Progenitor cell of endocrine pancreas (in vitro differentiated cells): ENCODE measurements at regions not wholly inside any gene's neighbourhood (a gene's known extent, or its start where the extent isn't known, plus 50 kb on each side); places are given as distances from the start of the nearest gene placed in this dataset.
"Not testable (repeated sequence)": the region's sequence is repeated elsewhere in the genome, so short reads cannot be mapped to it uniquely, and the experiment has no call there.

Source experiments
- DNase-seq: peaks from one replicate; pipeline ENCODE4 v3.0.0; 2021; ENCODE audit warnings: low spot score; ENCODE audit not compliant: unreplicated experiment
- H3K27ac Mint-ChIP-seq: 2 replicates; pipeline ENCODE4 v1.8.0; 2021; ENCODE audit warnings: mild to moderate bottlenecking, moderate library complexity, mixed read lengths
- H3K27me3 Mint-ChIP-seq: 2 replicates; pipeline ENCODE4 v1.8.0; 2021; ENCODE audit warnings: mixed read lengths
- H3K36me3 Mint-ChIP-seq: 2 replicates; pipeline ENCODE4 v1.8.0; 2022; ENCODE audit warnings: mixed read lengths; ENCODE audit not compliant: insufficient read depth
- H3K4me1 Mint-ChIP-seq: 2 replicates; pipeline ENCODE4 v1.8.0; 2021; ENCODE audit warnings: low read depth, mixed read lengths
- H3K4me3 Mint-ChIP-seq: 2 replicates; pipeline ENCODE4 v1.8.0; 2021; ENCODE audit warnings: low read depth, mild to moderate bottlenecking, moderate library complexity, mixed read lengths
- H3K9me3 Mint-ChIP-seq: 2 replicates; pipeline ENCODE4 v1.8.0; 2021; ENCODE audit warnings: low read depth, mixed read lengths
- CTCF ChIP-seq: fragments of 200-600 bp; sonication (generic); IDR thresholded peaks from one replicate; pipeline ENCODE4 v1.5.0; 2021; ENCODE audit warnings: antibody characterized with exemption, mild to moderate bottlenecking; ENCODE audit not compliant: unreplicated experiment

- Mint-ChIP-seq H3K27me3 (no peaks in the 10 kb centered on the region), H3K4me1 (no peaks in the 10 kb centered on the region), H3K36me3 (no peaks in the 10 kb centered on the region), H3K4me3 (no peak overlapping the region), H3K27ac (no peak overlapping the region), H3K9me3 (no peaks in the 10 kb centered on the region)
- DNase-seq = no peak
- TF ChIP-seq CTCF = no peak
Measured at GRCh38 chr4:31259119-31259518, 539.0 kb downstream of the PCDH7 start.

GRCh38 chr4:31261632-31262031 lies 541.5 kb downstream of the PCDH7 start:
- no peaks in the 10 kb centered on the region for H3K4me1 Mint-ChIP-seq
- no peaks in the 10 kb centered on the region for H3K27me3 Mint-ChIP-seq
- H3K36me3 Mint-ChIP-seq = no peaks in the 10 kb centered on the region
- H3K27ac Mint-ChIP-seq = no peak overlapping the region
- TF ChIP-seq CTCF = no peak
- DNase-seq = no peak
- no peaks in the 10 kb centered on the region for H3K9me3 Mint-ChIP-seq
- H3K4me3 Mint-ChIP-seq = no peak overlapping the region

GRCh38 chr4:31266094-31266493 lies 545.9 kb downstream of the PCDH7 start:
- not testable (repeated sequence) for H3K27ac Mint-ChIP-seq, H3K27me3 Mint-ChIP-seq, H3K36me3 Mint-ChIP-seq, H3K4me1 Mint-ChIP-seq, H3K4me3 Mint-ChIP-seq, DNase-seq, H3K9me3 Mint-ChIP-seq

GRCh38 chr4:31272331-31273061 lies 552.3 kb downstream of the PCDH7 start:
- DNase-seq = no peak

GRCh38 chr4:31275906-31276305 lies 555.7 kb downstream of the PCDH7 start:
- Mint-ChIP-seq H3K27me3 (no peaks in the 10 kb centered on the region), H3K27ac (no peak overlapping the region), H3K4me3 (no peak overlapping the region), H3K9me3 (peaks cover 6% of the 10 kb centered on the region), H3K36me3 (no peaks in the 10 kb centered on the region), H3K4me1 (no peaks in the 10 kb centered on the region)
- no peak for DNase-seq
- TF ChIP-seq CTCF = no peak

More at GRCh38 chr4:31272331-31273061, 552.3 kb downstream of the PCDH7 start:
- Mint-ChIP-seq H3K9me3 (no peaks in the 10 kb centered on the region), H3K4me1 (no peaks in the 10 kb centered on the region), H3K27me3 (no peaks in the 10 kb centered on the region), H3K27ac (no peak overlapping the region), H3K36me3 (no peaks in the 10 kb centered on the region), H3K4me3 (no peak overlapping the region)
- TF ChIP-seq CTCF = no peak

- no peaks in the 10 kb centered on the region for H3K4me1 Mint-ChIP-seq
- no peaks in the 10 kb centered on the region for H3K27me3 Mint-ChIP-seq
- no peak for TF ChIP-seq CTCF
- H3K27ac Mint-ChIP-seq = no peak overlapping the region
- no peak overlapping the region for H3K4me3 Mint-ChIP-seq
- no peaks in the 10 kb centered on the region for H3K36me3 Mint-ChIP-seq
- peaks cover 19% of the 10 kb centered on the region for H3K9me3 Mint-ChIP-seq
- no peak for DNase-seq
Measured at GRCh38 chr4:31283679-31284078, 563.5 kb downstream of the PCDH7 start.
